K562 (cell line): ENCODE measurements at regions not wholly inside any gene's neighbourhood (a gene's known extent, or its start where the extent isn't known, plus 50 kb on each side); places are given as distances from the start of the nearest gene placed in this dataset.
A peak's percentile ranks its signal among the peaks of the same experiment; 100 is the strongest.

Source experiments
- ATAC-seq: fragments of 200-7000 bp; cut with Tn5 transposase; 3 replicates; pipeline ENCODE4 v1.9.1; 2020; ENCODE audit warnings: moderate library complexity
- BruUV-seq: library from RNA; stranded (reverse); fragments of 400-500 nt; replicated peaks from 2 replicates; lab custom pipeline; 2021; lab: Mats Ljungman, UMichigan
- CTCF ChIA-PET: fragments of 300-600 bp; formaldehyde crosslinking; extraction: SDS; loops from one replicate; lab custom pipeline; 2021; ENCODE audit warnings: low intra/inter-chr PET ratio; lab: Yijun Ruan, JAX
- POLR2A ChIA-PET: fragments of 300-600, 350-650 bp; sonication (Branson Sonifier 250); formaldehyde crosslinking; extraction: SDS; loops from one replicate; lab custom pipeline; 2021; ENCODE audit warnings: antibody characterized with exemption, inconsistent platforms; lab: Yijun Ruan, JAX
- DNase-seq, 4 experiments: peaks; one replicate each; pipeline versions ENCODE4 v3.0.0 to v3.0.0-alpha.2; 2011 to 2018; ENCODE audit warnings: low spot score in 3 of 4, mixed read lengths in 3 of 4; ENCODE audit errors: extremely low read depth in 1 of 4
- FAIRE-seq: peaks from 2 replicates; lab custom pipeline; 2011; peaks lifted over from hg19 to GRCh38; lab: Jason Lieb, UNC
- H2AFZ ChIP-seq: 2 replicates; pipeline ENCODE4 v1.6.0; 2011; ENCODE audit warnings: low read depth, low read length, control low read depth, inconsistent platforms
- H3K27ac ChIP-seq: fragments of 200-600 bp; 3 replicates; pipeline ENCODE4 v1.8.0; 2011; ENCODE audit warnings: low read depth, mild to moderate bottlenecking, control low read depth, inconsistent platforms, low read length, moderate library complexity, mixed read lengths; ENCODE audit errors: extremely low read depth
- H3K27me3 ChIP-seq, 2 experiments: fragments of 300-600 bp in 1 of 2; 2 replicates in 1 of 2; 3 replicates in 1 of 2; pipeline versions ENCODE4 v1.6.0 to v1.8.0; 2011; ENCODE audit warnings: inconsistent platforms in 2 of 2, low read length in 2 of 2, mild to moderate bottlenecking in 1 of 2, mixed read lengths in 1 of 2, moderate library complexity in 1 of 2; ENCODE audit not compliant: control insufficient read depth in 2 of 2, insufficient read depth in 2 of 2
- H3K36me3 ChIP-seq: fragments of 300-600 bp; 3 replicates; pipeline ENCODE4 v1.8.0; 2011; ENCODE audit warnings: mild to moderate bottlenecking, low read length, inconsistent platforms; ENCODE audit not compliant: control insufficient read depth, insufficient read depth
- H3K4me1 ChIP-seq, 2 experiments: fragments of 200-600 bp in 1 of 2; replicated peaks in 1 of 2; 2 replicates in 1 of 2; 3 replicates in 1 of 2; pipeline versions ENCODE4 v1.5.1 to v1.8.0; 2011; ENCODE audit warnings: inconsistent platforms in 2 of 2, low read length in 2 of 2, mild to moderate bottlenecking in 1 of 2, mixed read lengths in 1 of 2, moderate library complexity in 1 of 2; ENCODE audit not compliant: control insufficient read depth in 2 of 2, insufficient read depth in 2 of 2
- H3K4me2 ChIP-seq: 2 replicates; pipeline ENCODE4 v1.6.1; 2011; ENCODE audit warnings: low read length, control low read depth, inconsistent platforms, mixed read lengths; ENCODE audit not compliant: insufficient read depth
- H3K4me3 ChIP-seq: fragments of 200-600 bp; sonication (generic), shearing (Covaris generic); 2 replicates; pipeline ENCODE4 v1.5.1; 2016; ENCODE audit warnings: control low read depth, inconsistent platforms
- H3K79me2 ChIP-seq: fragments of 200-600 bp; 3 replicates; pipeline ENCODE4 v1.8.0; 2011; ENCODE audit warnings: low read length, inconsistent platforms; ENCODE audit not compliant: control insufficient read depth, insufficient read depth
- H3K9ac ChIP-seq, 2 experiments: 2 replicates each; pipeline versions ENCODE4 v1.6.0 to v1.6.1; 2011; ENCODE audit warnings: low read depth in 2 of 2, low read length in 2 of 2, control low read depth in 1 of 2, inconsistent platforms in 1 of 2, mild to moderate bottlenecking in 1 of 2, mixed read lengths in 1 of 2; ENCODE audit not compliant: insufficient read depth in 1 of 2
- H3K9me1 ChIP-seq: one replicate; pipeline ENCODE4 v1.6.0; 2011; ENCODE audit warnings: inconsistent platforms, mild to moderate bottlenecking, low read length, moderate library complexity; ENCODE audit not compliant: control insufficient read depth, insufficient read depth
- H3K9me3 ChIP-seq: replicated peaks from 2 replicates; pipeline ENCODE4 v1.5.1; 2011; ENCODE audit warnings: low read depth, low read length, inconsistent platforms; ENCODE audit not compliant: control insufficient read depth, insufficient read depth
- H4K20me1 ChIP-seq: replicated peaks from 2 replicates; pipeline ENCODE4 v1.6.1; 2011; ENCODE audit warnings: low read length, inconsistent platforms, mixed read lengths; ENCODE audit not compliant: control insufficient read depth, insufficient read depth
- FOSL1 ChIP-seq: fragments of 200-800 bp; sonication (Bioruptor generic); conservative IDR thresholded peaks from 2 replicates; pipeline ENCODE4 v1.6.1; 2016; ENCODE audit warnings: missing genetic modification characterization, missing compliant biosample characterization
- FOXJ3 ChIP-seq: sonication (generic); formaldehyde crosslinking; IDR thresholded peaks from 2 replicates; pipeline ENCODE4 v1.4.0; 2020; ENCODE audit warnings: mild to moderate bottlenecking, missing genetic modification reagents
- XRCC5 ChIP-seq: fragments of 200-400 bp; formaldehyde crosslinking; IDR thresholded peaks from 2 replicates; pipeline ENCODE4 v1.6.1; 2017; ENCODE audit warnings: low read depth, mild to moderate bottlenecking, low read length
- ZKSCAN1 ChIP-seq: fragments of 150-350 bp; IDR thresholded peaks from 2 replicates; pipeline ENCODE4 v1.6.1; 2016; ENCODE audit warnings: low read depth, low read length
- ZNF175 ChIP-seq: fragments of 200-800 bp; sonication (Bioruptor generic); IDR thresholded peaks from 2 replicates; pipeline ENCODE4 v1.6.1; 2016; ENCODE audit warnings: low read depth, mild to moderate bottlenecking, missing genetic modification characterization, missing compliant biosample characterization
- WGBS: fragments of 100-300 bp; shearing (Covaris generic); methylation state at CpG from one replicate; pipeline ENCODE4 v1.1.6; 2016; ENCODE audit warnings: low coverage, mixed read lengths; ENCODE audit not compliant: insufficient coverage; ENCODE audit errors: missing lambda C conversion rate; 5-methylcytosine and 5-hydroxymethylcytosine counted together
- in situ Hi-C: fragments of 300-500 bp; cut with MboI; formaldehyde crosslinking; loops from 4 replicates; pipeline ENCODE4 v1.15.0; 2018; ENCODE audit warnings: inconsistent platforms, mixed read lengths
- intact Hi-C: fragments of 100-400 bp; cut with micrococcal nuclease; formaldehyde crosslinking; loops from 2 replicates; pipeline ENCODE4 v1.14.2; 2022
- TF ChIP-seq, protein P1 (sequence below): fragments of 250-450 bp; sonication (Bioruptor Pico); IDR thresholded peaks from 2 replicates; pipeline ENCODE4 v1.4.0; 2020; ENCODE audit warnings: mild to moderate bottlenecking
- TF ChIP-seq, protein P2 (sequence below), 2 experiments: fragments of 450-650 bp in 1 of 2; sonication (generic) in 1 of 2; formaldehyde crosslinking in 1 of 2; IDR thresholded peaks in 1 of 2; conservative IDR thresholded peaks in 1 of 2; 2 replicates each; pipeline versions ENCODE4 v1.6.1 to v1.8.1; 2016 to 2023; ENCODE audit warnings: mild to moderate bottlenecking in 2 of 2, moderate library complexity in 2 of 2, inconsistent platforms in 1 of 2, missing genetic modification reagents in 1 of 2
- TF ChIP-seq, protein P3 (sequence below): fragments of 200-800 bp; sonication (Bioruptor generic); IDR thresholded peaks from 2 replicates; pipeline ENCODE4 v1.6.1; 2016; ENCODE audit warnings: missing genetic modification characterization, missing compliant biosample characterization

DNA sequence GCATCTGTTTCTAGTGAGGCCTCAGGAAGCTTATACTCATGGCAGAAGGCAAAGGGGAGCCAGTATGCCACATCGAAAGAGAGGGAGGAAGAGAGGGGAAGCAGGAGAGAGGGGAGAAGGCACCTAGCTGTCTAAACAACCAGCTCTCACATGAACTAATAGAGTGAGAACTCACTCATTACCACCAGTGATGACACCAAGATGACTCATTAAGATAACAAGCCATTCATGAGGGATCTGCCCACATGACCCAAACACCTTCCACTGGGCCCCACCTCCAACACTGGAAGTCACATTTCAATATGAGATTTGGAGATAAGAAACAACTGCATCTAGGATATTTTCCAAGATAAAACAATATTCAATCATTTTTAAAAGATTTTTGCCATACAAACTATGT is 753.9 kb upstream of the ZEB2 start:
- 25% methylated on average over 1 of the region's 1 CpG for WGBS
- Histone ChIP-seq H3K4me3 (no peak overlapping the region), H3K9me1 (no peaks in the 10 kb centered on the region), H3K79me2 (no peaks in the 10 kb centered on the region), H3K9ac (no peak overlapping the region), H3K36me3 (no peaks in the 10 kb centered on the region), H3K4me1 (no peaks in the 10 kb centered on the region), H4K20me1 (no peaks in the 10 kb centered on the region), H3K27ac (no peak overlapping the region), H3K27me3 (no peaks in the 10 kb centered on the region), H2AFZ (no peak overlapping the region), H3K9me3 (no peaks in the 10 kb centered on the region; the same call in 1 of the 2 replicates), H3K4me2 (no peak overlapping the region)
- ATAC-seq (no peak), FAIRE-seq (no peak), DNase-seq (no peak)
- in situ Hi-C loops (no loop called here), intact Hi-C loops (loop anchor here (10.0 kb wide), 1 partner anchor 711 kb away; no protein-coding TSS in a partner anchor)
- ChIA-PET POLR2A (no interaction called here), CTCF (no interaction called here)
- TF ChIP-seq FOSL1 (tag): peak; percentile 82
- TF ChIP-seq, protein P1, sequence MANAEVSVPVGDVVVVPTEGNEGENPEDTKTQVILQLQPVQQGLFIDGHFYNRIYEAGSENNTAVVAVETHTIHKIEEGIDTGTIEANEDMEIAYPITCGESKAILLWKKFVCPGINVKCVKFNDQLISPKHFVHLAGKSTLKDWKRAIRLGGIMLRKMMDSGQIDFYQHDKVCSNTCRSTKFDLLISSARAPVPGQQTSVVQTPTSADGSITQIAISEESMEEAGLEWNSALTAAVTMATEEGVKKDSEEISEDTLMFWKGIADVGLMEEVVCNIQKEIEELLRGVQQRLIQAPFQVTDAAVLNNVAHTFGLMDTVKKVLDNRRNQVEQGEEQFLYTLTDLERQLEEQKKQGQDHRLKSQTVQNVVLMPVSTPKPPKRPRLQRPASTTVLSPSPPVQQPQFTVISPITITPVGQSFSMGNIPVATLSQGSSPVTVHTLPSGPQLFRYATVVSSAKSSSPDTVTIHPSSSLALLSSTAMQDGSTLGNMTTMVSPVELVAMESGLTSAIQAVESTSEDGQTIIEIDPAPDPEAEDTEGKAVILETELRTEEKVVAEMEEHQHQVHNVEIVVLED (CRISPR knock-in tag): no peak
- no peak for TF ChIP-seq ZKSCAN1
- TF ChIP-seq, protein P2, sequence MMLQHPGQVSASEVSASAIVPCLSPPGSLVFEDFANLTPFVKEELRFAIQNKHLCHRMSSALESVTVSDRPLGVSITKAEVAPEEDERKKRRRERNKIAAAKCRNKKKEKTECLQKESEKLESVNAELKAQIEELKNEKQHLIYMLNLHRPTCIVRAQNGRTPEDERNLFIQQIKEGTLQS (IDR thresholded peaks at IDR 0.05): peak; percentile 61
- TF ChIP-seq, protein P2 (CRISPR knock-in tag; conservative IDR thresholded peaks at IDR 0.05): no peak
- TF ChIP-seq, protein P3, sequence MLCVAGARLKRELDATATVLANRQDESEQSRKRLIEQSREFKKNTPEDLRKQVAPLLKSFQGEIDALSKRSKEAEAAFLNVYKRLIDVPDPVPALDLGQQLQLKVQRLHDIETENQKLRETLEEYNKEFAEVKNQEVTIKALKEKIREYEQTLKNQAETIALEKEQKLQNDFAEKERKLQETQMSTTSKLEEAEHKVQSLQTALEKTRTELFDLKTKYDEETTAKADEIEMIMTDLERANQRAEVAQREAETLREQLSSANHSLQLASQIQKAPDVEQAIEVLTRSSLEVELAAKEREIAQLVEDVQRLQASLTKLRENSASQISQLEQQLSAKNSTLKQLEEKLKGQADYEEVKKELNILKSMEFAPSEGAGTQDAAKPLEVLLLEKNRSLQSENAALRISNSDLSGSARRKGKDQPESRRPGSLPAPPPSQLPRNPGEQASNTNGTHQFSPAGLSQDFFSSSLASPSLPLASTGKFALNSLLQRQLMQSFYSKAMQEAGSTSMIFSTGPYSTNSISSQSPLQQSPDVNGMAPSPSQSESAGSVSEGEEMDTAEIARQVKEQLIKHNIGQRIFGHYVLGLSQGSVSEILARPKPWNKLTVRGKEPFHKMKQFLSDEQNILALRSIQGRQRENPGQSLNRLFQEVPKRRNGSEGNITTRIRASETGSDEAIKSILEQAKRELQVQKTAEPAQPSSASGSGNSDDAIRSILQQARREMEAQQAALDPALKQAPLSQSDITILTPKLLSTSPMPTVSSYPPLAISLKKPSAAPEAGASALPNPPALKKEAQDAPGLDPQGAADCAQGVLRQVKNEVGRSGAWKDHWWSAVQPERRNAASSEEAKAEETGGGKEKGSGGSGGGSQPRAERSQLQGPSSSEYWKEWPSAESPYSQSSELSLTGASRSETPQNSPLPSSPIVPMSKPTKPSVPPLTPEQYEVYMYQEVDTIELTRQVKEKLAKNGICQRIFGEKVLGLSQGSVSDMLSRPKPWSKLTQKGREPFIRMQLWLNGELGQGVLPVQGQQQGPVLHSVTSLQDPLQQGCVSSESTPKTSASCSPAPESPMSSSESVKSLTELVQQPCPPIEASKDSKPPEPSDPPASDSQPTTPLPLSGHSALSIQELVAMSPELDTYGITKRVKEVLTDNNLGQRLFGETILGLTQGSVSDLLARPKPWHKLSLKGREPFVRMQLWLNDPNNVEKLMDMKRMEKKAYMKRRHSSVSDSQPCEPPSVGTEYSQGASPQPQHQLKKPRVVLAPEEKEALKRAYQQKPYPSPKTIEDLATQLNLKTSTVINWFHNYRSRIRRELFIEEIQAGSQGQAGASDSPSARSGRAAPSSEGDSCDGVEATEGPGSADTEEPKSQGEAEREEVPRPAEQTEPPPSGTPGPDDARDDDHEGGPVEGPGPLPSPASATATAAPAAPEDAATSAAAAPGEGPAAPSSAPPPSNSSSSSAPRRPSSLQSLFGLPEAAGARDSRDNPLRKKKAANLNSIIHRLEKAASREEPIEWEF (CRISPR knock-in tag): no peak
- no peak for TF ChIP-seq XRCC5
- no peak for TF ChIP-seq FOXJ3
- no peak for TF ChIP-seq ZNF175
- no TSS peak for BruUV-seq
